GM23338 (cell line): ENCODE measurements at regions not wholly inside any gene's neighbourhood (a gene's known extent, or its start where the extent isn't known, plus 50 kb on each side); places are given as distances from the start of the nearest gene placed in this dataset.

Experiments used
- ATAC-seq: fragments of 200-7000 bp; cut with Tn5 transposase; 3 replicates; pipeline ENCODE4 v1.9.1; 2020
- DNase-seq: peaks from one replicate; pipeline ENCODE4 v3.0.0-alpha.2; 2015; ENCODE audit warnings: low spot score
- H2AFZ ChIP-seq: fragments of 200-600 bp; sonication (generic); 2 replicates; pipeline ENCODE4 v1.8.0; 2016; ENCODE audit warnings: antibody characterized with exemption, mild to moderate bottlenecking, moderate library complexity
- H3F3A ChIP-seq: fragments of 200-600 bp; sonication (generic); replicated peaks from 2 replicates; pipeline ENCODE4 v1.8.0; 2017; ENCODE audit warnings: antibody characterized with exemption, mixed run types, low read depth
- H3K27ac ChIP-seq: fragments of 200-600 bp; sonication (generic); 2 replicates; pipeline ENCODE4 v1.6.1; 2016; ENCODE audit warnings: low read depth
- H3K27me3 ChIP-seq: fragments of 200-600 bp; sonication (generic); 2 replicates; pipeline ENCODE4 v1.8.0; 2016; ENCODE audit warnings: mild to moderate bottlenecking, mixed run types, moderate library complexity; ENCODE audit not compliant: insufficient read depth
- H3K36me3 ChIP-seq: fragments of 200-600 bp; sonication (generic); 2 replicates; pipeline ENCODE4 v1.8.0; 2016; ENCODE audit warnings: mild to moderate bottlenecking; ENCODE audit not compliant: insufficient read depth
- H3K4me1 ChIP-seq: fragments of 200-600 bp; sonication (generic); 2 replicates; pipeline ENCODE4 v1.8.0; 2016; ENCODE audit warnings: mild to moderate bottlenecking, moderate library complexity; ENCODE audit not compliant: insufficient read depth
- H3K4me2 ChIP-seq: fragments of 200-600 bp; sonication (generic); 2 replicates; pipeline ENCODE4 v1.7.1; 2017; ENCODE audit warnings: mixed run types
- H3K4me3 ChIP-seq: fragments of 200-600 bp; sonication (generic); 2 replicates; pipeline ENCODE4 v1.6.1; 2016; ENCODE audit warnings: mixed run types
- H3K79me2 ChIP-seq: fragments of 200-600 bp; sonication (generic); replicated peaks from 2 replicates; pipeline ENCODE4 v1.8.0; 2017; ENCODE audit warnings: mild to moderate bottlenecking; ENCODE audit not compliant: insufficient read depth
- H3K9me2 ChIP-seq: fragments of 200-600 bp; sonication (generic); 2 replicates; pipeline ENCODE4 v1.8.0; 2017; ENCODE audit not compliant: insufficient read depth
- H4K20me1 ChIP-seq: fragments of 200-600 bp; sonication (generic); replicated peaks from 2 replicates; pipeline ENCODE4 v1.8.0; 2017; ENCODE audit warnings: mild to moderate bottlenecking; ENCODE audit not compliant: insufficient read depth
- H3K27ac Mint-ChIP-seq: 2 replicates; pipeline ENCODE4 v1.8.0; 2020; ENCODE audit warnings: inconsistent platforms, mild to moderate bottlenecking, moderate library complexity, mixed read lengths
- H3K27me3 Mint-ChIP-seq: 3 replicates; pipeline ENCODE4 v1.8.0; 2022; ENCODE audit warnings: low read depth, mild to moderate bottlenecking, moderate library complexity, mixed read lengths, inconsistent platforms; ENCODE audit not compliant: insufficient read depth, poor library complexity
- H3K36me3 Mint-ChIP-seq: 3 replicates; pipeline ENCODE4 v1.8.0; 2021; ENCODE audit warnings: low read depth, mild to moderate bottlenecking, inconsistent platforms, moderate library complexity, mixed read lengths
- H3K4me1 Mint-ChIP-seq: 3 replicates; pipeline ENCODE4 v1.8.0; 2020; ENCODE audit warnings: mild to moderate bottlenecking, inconsistent platforms, mixed read lengths
- H3K4me3 Mint-ChIP-seq: 3 replicates; pipeline ENCODE4 v1.8.0; 2021; ENCODE audit warnings: moderate library complexity, mild to moderate bottlenecking, inconsistent platforms, mixed read lengths
- H3K9me3 Mint-ChIP-seq: 3 replicates; pipeline ENCODE4 v1.8.0; 2020; ENCODE audit warnings: moderate library complexity, mild to moderate bottlenecking, inconsistent platforms, mixed read lengths
- CREB1 ChIP-seq: fragments of 250-450 bp; sonication (Bioruptor Pico); IDR thresholded peaks from 2 replicates; pipeline ENCODE4 v1.5.0; 2020; ENCODE audit warnings: low read depth, mild to moderate bottlenecking, moderate library complexity
- ETS1 ChIP-seq: IDR thresholded peaks from 2 replicates; pipeline ENCODE4 v1.6.1; 2016; ENCODE audit warnings: antibody characterized with exemption
- EZH2 ChIP-seq: fragments of 200-600 bp; sonication (generic); IDR thresholded peaks from one replicate; pipeline ENCODE4 v1.8.0; 2017; ENCODE audit warnings: antibody characterized with exemption, mild to moderate bottlenecking, low read depth; ENCODE audit not compliant: unreplicated experiment
- EZH2phosphoT487 ChIP-seq: fragments of 200-600 bp; sonication (generic); IDR thresholded peaks from one replicate; pipeline ENCODE4 v1.8.1; 2018; ENCODE audit warnings: antibody characterized with exemption; ENCODE audit not compliant: unreplicated experiment
- NANOG ChIP-seq: IDR thresholded peaks from 2 replicates; pipeline ENCODE4 v1.6.1; 2016; ENCODE audit warnings: antibody characterized with exemption, borderline replicate concordance
- POLR2AphosphoS5 ChIP-seq: IDR thresholded peaks from 2 replicates; pipeline ENCODE4 v1.6.1; 2016; ENCODE audit warnings: antibody characterized with exemption, low read depth
- STAT1 ChIP-seq: IDR thresholded peaks from one replicate; pipeline ENCODE4 v1.6.1; 2016; ENCODE audit warnings: antibody characterized with exemption; ENCODE audit not compliant: unreplicated experiment
- ZNF114 ChIP-seq: fragments of 250-450 bp; sonication (Bioruptor Pico); IDR thresholded peaks from 2 replicates; pipeline ENCODE4 v1.5.0; 2020; ENCODE audit warnings: mild to moderate bottlenecking, moderate library complexity
- TF ChIP-seq, protein P1 (sequence below), 2 experiments: fragments of 200-600 bp in 1 of 2; sonication (generic) in 1 of 2; conservative IDR thresholded peaks; 2 replicates each; pipeline versions ENCODE4 v1.5.1 to v1.6.1; 2016 to 2017; ENCODE audit warnings: antibody characterized with exemption in 2 of 2, low read depth in 2 of 2, mild to moderate bottlenecking in 2 of 2, moderate library complexity in 1 of 2
- TF ChIP-seq, protein P2 (sequence below): IDR thresholded peaks from one replicate; pipeline ENCODE4 v1.6.1; 2018; ENCODE audit warnings: antibody characterized with exemption; ENCODE audit not compliant: unreplicated experiment

GRCh38 chr5:104987074-104987473 lies 1424.5 kb upstream of the NUDT12 start:
- no peaks in the 10 kb centered on the region for H3K4me1 ChIP-seq
- no peaks in the 10 kb centered on the region for H3K36me3 ChIP-seq
- no peak for TF ChIP-seq ZNF114 (CRISPR knock-in tag)
- TF ChIP-seq, protein P1, sequence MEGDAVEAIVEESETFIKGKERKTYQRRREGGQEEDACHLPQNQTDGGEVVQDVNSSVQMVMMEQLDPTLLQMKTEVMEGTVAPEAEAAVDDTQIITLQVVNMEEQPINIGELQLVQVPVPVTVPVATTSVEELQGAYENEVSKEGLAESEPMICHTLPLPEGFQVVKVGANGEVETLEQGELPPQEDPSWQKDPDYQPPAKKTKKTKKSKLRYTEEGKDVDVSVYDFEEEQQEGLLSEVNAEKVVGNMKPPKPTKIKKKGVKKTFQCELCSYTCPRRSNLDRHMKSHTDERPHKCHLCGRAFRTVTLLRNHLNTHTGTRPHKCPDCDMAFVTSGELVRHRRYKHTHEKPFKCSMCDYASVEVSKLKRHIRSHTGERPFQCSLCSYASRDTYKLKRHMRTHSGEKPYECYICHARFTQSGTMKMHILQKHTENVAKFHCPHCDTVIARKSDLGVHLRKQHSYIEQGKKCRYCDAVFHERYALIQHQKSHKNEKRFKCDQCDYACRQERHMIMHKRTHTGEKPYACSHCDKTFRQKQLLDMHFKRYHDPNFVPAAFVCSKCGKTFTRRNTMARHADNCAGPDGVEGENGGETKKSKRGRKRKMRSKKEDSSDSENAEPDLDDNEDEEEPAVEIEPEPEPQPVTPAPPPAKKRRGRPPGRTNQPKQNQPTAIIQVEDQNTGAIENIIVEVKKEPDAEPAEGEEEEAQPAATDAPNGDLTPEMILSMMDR (conservative IDR thresholded peaks at IDR 0.05; ENCODE audit: low read depth in 2 of 2): no peak
- no peak for TF ChIP-seq EZH2
- no peak for TF ChIP-seq EZH2phosphoT487
- TF ChIP-seq, protein P2, sequence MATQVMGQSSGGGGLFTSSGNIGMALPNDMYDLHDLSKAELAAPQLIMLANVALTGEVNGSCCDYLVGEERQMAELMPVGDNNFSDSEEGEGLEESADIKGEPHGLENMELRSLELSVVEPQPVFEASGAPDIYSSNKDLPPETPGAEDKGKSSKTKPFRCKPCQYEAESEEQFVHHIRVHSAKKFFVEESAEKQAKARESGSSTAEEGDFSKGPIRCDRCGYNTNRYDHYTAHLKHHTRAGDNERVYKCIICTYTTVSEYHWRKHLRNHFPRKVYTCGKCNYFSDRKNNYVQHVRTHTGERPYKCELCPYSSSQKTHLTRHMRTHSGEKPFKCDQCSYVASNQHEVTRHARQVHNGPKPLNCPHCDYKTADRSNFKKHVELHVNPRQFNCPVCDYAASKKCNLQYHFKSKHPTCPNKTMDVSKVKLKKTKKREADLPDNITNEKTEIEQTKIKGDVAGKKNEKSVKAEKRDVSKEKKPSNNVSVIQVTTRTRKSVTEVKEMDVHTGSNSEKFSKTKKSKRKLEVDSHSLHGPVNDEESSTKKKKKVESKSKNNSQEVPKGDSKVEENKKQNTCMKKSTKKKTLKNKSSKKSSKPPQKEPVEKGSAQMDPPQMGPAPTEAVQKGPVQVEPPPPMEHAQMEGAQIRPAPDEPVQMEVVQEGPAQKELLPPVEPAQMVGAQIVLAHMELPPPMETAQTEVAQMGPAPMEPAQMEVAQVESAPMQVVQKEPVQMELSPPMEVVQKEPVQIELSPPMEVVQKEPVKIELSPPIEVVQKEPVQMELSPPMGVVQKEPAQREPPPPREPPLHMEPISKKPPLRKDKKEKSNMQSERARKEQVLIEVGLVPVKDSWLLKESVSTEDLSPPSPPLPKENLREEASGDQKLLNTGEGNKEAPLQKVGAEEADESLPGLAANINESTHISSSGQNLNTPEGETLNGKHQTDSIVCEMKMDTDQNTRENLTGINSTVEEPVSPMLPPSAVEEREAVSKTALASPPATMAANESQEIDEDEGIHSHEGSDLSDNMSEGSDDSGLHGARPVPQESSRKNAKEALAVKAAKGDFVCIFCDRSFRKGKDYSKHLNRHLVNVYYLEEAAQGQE: no peak
- no peak for TF ChIP-seq CREB1 (CRISPR knock-in tag)
- H2AFZ ChIP-seq: no peak overlapping the region
- no peaks in the 10 kb centered on the region for H3K27me3 Mint-ChIP-seq
- no peaks in the 10 kb centered on the region for H4K20me1 ChIP-seq
- no peak overlapping the region for H3K27ac Mint-ChIP-seq
- H3K79me2 ChIP-seq: no peaks in the 10 kb centered on the region
- H3K4me3 ChIP-seq: no peak overlapping the region
- H3K9me2 ChIP-seq: no peaks in the 10 kb centered on the region
- ATAC-seq (no peak), DNase-seq (no peak)
- H3K4me3 Mint-ChIP-seq: no peak overlapping the region
- peaks cover 11% of the 10 kb centered on the region; the same call in 2 of the 3 replicates for H3K4me1 Mint-ChIP-seq
- H3K27ac ChIP-seq: no peak overlapping the region
- no peaks in the 10 kb centered on the region for H3K36me3 Mint-ChIP-seq
- no peaks in the 10 kb centered on the region for H3F3A ChIP-seq
- no peak overlapping the region for H3K4me2 ChIP-seq
- H3K27me3 ChIP-seq: no peaks in the 10 kb centered on the region
- H3K9me3 Mint-ChIP-seq: peaks cover 9% of the 10 kb centered on the region; the same call in 2 of the 3 replicates

GRCh38 chr5:104977529-104977928 lies 1414.9 kb upstream of the NUDT12 start:
- peak overlapping the region; percentile 66; the same call in 1 of the 2 replicates for H2AFZ ChIP-seq
- H3K27ac Mint-ChIP-seq: no peak overlapping the region
- no peak overlapping the region for H3K27ac ChIP-seq
- H3F3A ChIP-seq: no peaks in the 10 kb centered on the region
- no peaks in the 10 kb centered on the region for H3K36me3 ChIP-seq
- no peaks in the 10 kb centered on the region for H3K36me3 Mint-ChIP-seq
- DNase-seq (no peak), ATAC-seq (no peak)
- H3K4me2 ChIP-seq: no peak overlapping the region
- peaks cover 8% of the 10 kb centered on the region; the same call in 1 of the 3 replicates for H3K4me1 Mint-ChIP-seq
- H3K27me3 ChIP-seq: no peaks in the 10 kb centered on the region
- no peaks in the 10 kb centered on the region; the same call in none of the 2 replicates for H3K4me1 ChIP-seq
- H3K79me2 ChIP-seq: no peaks in the 10 kb centered on the region
- H4K20me1 ChIP-seq: no peaks in the 10 kb centered on the region
- peaks cover 3% of the 10 kb centered on the region; the same call in 2 of the 3 replicates for H3K9me3 Mint-ChIP-seq
- H3K4me3 Mint-ChIP-seq: no peak overlapping the region
- no peaks in the 10 kb centered on the region for H3K27me3 Mint-ChIP-seq
- H3K4me3 ChIP-seq: no peak overlapping the region
- no peaks in the 10 kb centered on the region for H3K9me2 ChIP-seq
- TF ChIP-seq EZH2phosphoT487 (no peak), STAT1 (no peak), NANOG (no peak), ZNF114 (CRISPR knock-in tag) (no peak), ETS1 (no peak), POLR2AphosphoS5 (no peak), EZH2 (no peak)
- TF ChIP-seq, protein P1 (conservative IDR thresholded peaks at IDR 0.05; ENCODE audit: low read depth in 2 of 2): no peak
- TF ChIP-seq, protein P2: no peak
